GM23248 (cell line): ENCODE measurements at regions not wholly inside any gene's neighbourhood (a gene's known extent, or its start where the extent isn't known, plus 50 kb on each side); places are given as distances from the start of the nearest gene placed in this dataset.
"Not testable (repeated sequence)": the region's sequence is repeated elsewhere in the genome, so short reads cannot be mapped to it uniquely, and the experiment has no call there.

ENCODE experiments used
- DNase-seq: peaks from one replicate; pipeline ENCODE4 v3.0.0-alpha.2; 2015
- H2AFZ ChIP-seq: fragments of 200-600 bp; sonication (generic); 2 replicates; pipeline ENCODE4 v1.6.1; 2016; ENCODE audit warnings: antibody characterized with exemption
- H3F3A ChIP-seq: fragments of 200-600 bp; sonication (generic); 2 replicates; pipeline ENCODE4 v1.6.1; 2016; ENCODE audit warnings: mild to moderate bottlenecking, antibody characterized with exemption, mixed run types; ENCODE audit not compliant: insufficient read depth
- H3K27ac ChIP-seq: fragments of 200-600 bp; sonication (generic); 2 replicates; pipeline ENCODE4 v1.5.1; 2016; ENCODE audit warnings: mild to moderate bottlenecking
- H3K27me3 ChIP-seq: fragments of 200-600 bp; sonication (generic); replicated peaks from 2 replicates; pipeline ENCODE4 v1.6.1; 2016; ENCODE audit warnings: mild to moderate bottlenecking; ENCODE audit not compliant: insufficient read depth
- H3K36me3 ChIP-seq: fragments of 200-600 bp; sonication (generic); 2 replicates; pipeline ENCODE4 v1.6.1; 2016; ENCODE audit warnings: low read depth, mild to moderate bottlenecking
- H3K4me1 ChIP-seq: fragments of 200-600 bp; sonication (generic); 2 replicates; pipeline ENCODE4 v1.6.1; 2016; ENCODE audit warnings: mild to moderate bottlenecking; ENCODE audit not compliant: insufficient read depth
- H3K4me2 ChIP-seq: fragments of 200-600 bp; sonication (generic); one replicate; pipeline ENCODE4 v1.6.1; 2016; ENCODE audit warnings: mild to moderate bottlenecking; ENCODE audit not compliant: unreplicated experiment
- H3K4me3 ChIP-seq: fragments of 200-600 bp; sonication (generic); 2 replicates; pipeline ENCODE4 v1.5.1; 2016; ENCODE audit warnings: mild to moderate bottlenecking
- H3K79me2 ChIP-seq: fragments of 200-600 bp; sonication (generic); 2 replicates; pipeline ENCODE4 v1.6.1; 2016; ENCODE audit warnings: mild to moderate bottlenecking; ENCODE audit not compliant: insufficient read depth
- H3K9ac ChIP-seq: fragments of 200-600 bp; sonication (generic); 2 replicates; pipeline ENCODE4 v1.6.1; 2016; ENCODE audit warnings: mild to moderate bottlenecking
- H3K9me2 ChIP-seq: fragments of 200-600 bp; sonication (generic); 2 replicates; pipeline ENCODE4 v1.6.1; 2016; ENCODE audit warnings: mixed run types, mild to moderate bottlenecking, moderate library complexity; ENCODE audit not compliant: insufficient read depth
- H3K9me3 ChIP-seq: fragments of 200-600 bp; sonication (generic); one replicate; pipeline ENCODE4 v1.6.1; 2017; ENCODE audit warnings: low read depth
- H4K20me1 ChIP-seq: fragments of 200-600 bp; sonication (generic); 2 replicates; pipeline ENCODE4 v1.6.0; 2016; ENCODE audit not compliant: insufficient read depth
- EZH2 ChIP-seq: fragments of 200-600 bp; sonication (generic); IDR thresholded peaks from 2 replicates; pipeline ENCODE4 v1.6.1; 2018; ENCODE audit warnings: antibody characterized with exemption, mild to moderate bottlenecking; ENCODE audit not compliant: insufficient read depth, poor library complexity, severe bottlenecking
- EZH2phosphoT487 ChIP-seq: fragments of 200-600 bp; sonication (generic); IDR thresholded peaks from 2 replicates; pipeline ENCODE4 v1.6.1; 2018; ENCODE audit warnings: antibody characterized with exemption, moderate library complexity, mild to moderate bottlenecking, low read depth; ENCODE audit not compliant: insufficient read depth
- WGBS, 2 experiments: methylation state at CpG; one replicate each; pipeline ENCODE4 v1.1.6; 2015 to 2017; ENCODE audit warnings: low lambda C conversion rate in 2 of 2, low coverage in 1 of 2; ENCODE audit errors: missing lambda C conversion rate in 2 of 2; 5-methylcytosine and 5-hydroxymethylcytosine counted together
- in situ Hi-C: fragments of 300-500 bp; cut with MboI; formaldehyde crosslinking; loops from 2 replicates; pipeline ENCODE4 v1.15.0; 2020

GRCh38 chr13:99686157-99686572, 184.9 kb downstream of the TM9SF2 start:
- WGBS, 2 experiments: 61 to 76% methylated on average over 5 of the region's 5 CpGs
- no peak overlapping the region for H3K27ac ChIP-seq
- no peaks in the 10 kb centered on the region for H3K79me2 ChIP-seq
- no peaks in the 10 kb centered on the region for H3F3A ChIP-seq
- 0 out of 2 replicates have a peak, but pooled peaks cover 6% of the 10 kb centered on the region for H3K4me1 ChIP-seq
- no peaks in the 10 kb centered on the region for H4K20me1 ChIP-seq
- peaks cover 15% of the 10 kb centered on the region; the same call in 1 of the 2 replicates for H3K27me3 ChIP-seq
- DNase-seq: peak; percentile 33
- H3K36me3 ChIP-seq: no peaks in the 10 kb centered on the region
- H3K9me2 ChIP-seq: no peaks in the 10 kb centered on the region
- in situ Hi-C loops: no loop called here
- no peak overlapping the region for H3K9ac ChIP-seq
- H2AFZ ChIP-seq: no peak overlapping the region
- H3K9me3 ChIP-seq: no peaks in the 10 kb centered on the region
- no peak overlapping the region for H3K4me3 ChIP-seq
- TF ChIP-seq EZH2phosphoT487 (no peak), EZH2 (no peak)
- no peak overlapping the region for H3K4me2 ChIP-seq

GRCh38 chr13:99681695-99682094, 180.4 kb downstream of the TM9SF2 start:
- Histone ChIP-seq H2AFZ (no peak overlapping the region), H4K20me1 (no peaks in the 10 kb centered on the region), H3K27ac (no peak overlapping the region), H3K9me3 (no peaks in the 10 kb centered on the region), H3K9ac (no peak overlapping the region), H3K36me3 (no peaks in the 10 kb centered on the region), H3K27me3 (no peaks in the 10 kb centered on the region; the same call in 1 of the 2 replicates), H3K4me1 (no peaks in the 10 kb centered on the region), H3K4me3 (no peak overlapping the region), H3K4me2 (no peak overlapping the region), H3F3A (no peaks in the 10 kb centered on the region; the same call in 1 of the 2 replicates), H3K79me2 (no peaks in the 10 kb centered on the region), H3K9me2 (no peaks in the 10 kb centered on the region)
- in situ Hi-C loops: no loop called here
- 86 to 92% methylated on average over 7 of the region's 7 CpGs for WGBS, 2 experiments
- TF ChIP-seq EZH2 (no peak), EZH2phosphoT487 (no peak)
- no peak for DNase-seq

DNA sequence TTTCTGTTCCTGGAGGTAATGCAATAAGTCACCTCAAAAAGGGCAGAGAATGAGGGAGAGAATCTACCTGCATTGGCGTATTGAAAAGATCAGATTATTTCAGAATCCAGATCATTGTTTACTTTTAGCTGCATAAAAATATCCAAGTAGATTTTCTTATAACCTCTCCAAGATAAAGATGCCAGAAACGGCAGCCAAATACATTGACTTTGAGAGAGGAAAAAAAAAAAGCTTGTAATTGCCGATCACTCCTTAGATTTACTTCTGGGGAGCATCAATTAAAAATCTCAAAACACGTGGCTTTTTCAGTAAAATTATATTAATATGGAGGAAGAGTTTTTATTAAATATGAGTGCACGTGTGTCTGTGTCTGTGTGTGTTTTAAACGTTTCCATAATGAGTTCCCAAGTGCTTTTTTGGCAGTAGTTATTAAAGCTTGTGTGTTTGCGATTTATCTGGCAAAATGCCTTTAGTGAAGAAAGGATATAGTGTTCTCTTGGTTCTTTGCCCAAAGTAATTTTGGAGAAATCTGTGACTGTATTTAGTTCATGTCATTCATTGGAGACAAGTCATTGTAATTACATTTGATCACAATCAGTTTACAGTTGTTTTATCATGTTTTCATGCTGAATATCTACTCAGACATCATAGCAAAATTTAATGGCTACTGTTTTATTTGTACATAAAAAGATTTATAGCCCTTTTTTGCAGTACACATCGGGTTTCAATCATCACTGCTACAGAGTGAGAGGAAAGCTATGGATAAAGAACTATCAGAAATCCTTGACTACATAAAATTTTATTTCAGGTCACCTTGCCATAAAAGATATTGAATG, 176.1 kb downstream of the TM9SF2 start:
- Histone ChIP-seq H2AFZ (no peak overlapping the region), H3K4me1 (no peaks in the 10 kb centered on the region), H4K20me1 (no peaks in the 10 kb centered on the region), H3K36me3 (no peaks in the 10 kb centered on the region), H3K9ac (no peak overlapping the region), H3K79me2 (no peaks in the 10 kb centered on the region), H3F3A (no peaks in the 10 kb centered on the region; the same call in 1 of the 2 replicates), H3K9me3 (no peaks in the 10 kb centered on the region), H3K4me3 (no peak overlapping the region), H3K9me2 (no peaks in the 10 kb centered on the region), H3K4me2 (no peak overlapping the region), H3K27ac (no peak overlapping the region), H3K27me3 (peaks cover 6% of the 10 kb centered on the region; the same call in 1 of the 2 replicates)
- in situ Hi-C loops: no loop called here
- 11 to 13% methylated on average over 8 of the region's 8 CpGs for WGBS, 2 experiments
- no peak for TF ChIP-seq EZH2
- TF ChIP-seq EZH2phosphoT487: no peak
- DNase-seq: no peak

DNA sequence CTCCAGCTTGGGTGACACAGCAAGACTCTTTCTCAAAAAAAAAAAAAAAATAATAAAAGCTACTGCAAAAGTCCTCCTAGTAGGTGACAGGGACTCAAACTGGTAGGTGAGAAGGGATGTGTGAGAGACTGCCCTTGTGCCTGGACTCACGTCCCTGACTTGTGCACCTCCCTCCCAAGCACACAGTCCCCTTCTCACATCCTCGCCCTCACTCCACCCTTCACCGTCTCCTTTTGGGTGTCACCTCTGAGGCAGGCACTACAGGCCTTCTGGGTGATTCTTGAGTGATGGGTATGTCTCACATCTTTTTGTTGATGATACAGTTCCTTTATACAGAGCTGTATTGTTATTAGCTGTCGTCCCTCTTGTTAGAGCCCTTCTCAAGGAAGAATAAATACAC, 170.5 kb downstream of the TM9SF2 start:
- DNase-seq: no peak
- in situ Hi-C loops: no loop called here
- H3K4me3 ChIP-seq: no peak overlapping the region
- no peaks in the 10 kb centered on the region for H3K79me2 ChIP-seq
- H3K27me3 ChIP-seq: peaks cover 10% of the 10 kb centered on the region
- no peak overlapping the region for H2AFZ ChIP-seq
- no peaks in the 10 kb centered on the region for H3K9me2 ChIP-seq
- no peaks in the 10 kb centered on the region for H4K20me1 ChIP-seq
- H3K36me3 ChIP-seq: no peaks in the 10 kb centered on the region
- no peak overlapping the region for H3K27ac ChIP-seq
- no peaks in the 10 kb centered on the region for H3F3A ChIP-seq
- no peak overlapping the region for H3K4me2 ChIP-seq
- 71 to 77% methylated on average over 4 of the region's 4 CpGs for WGBS, 2 experiments
- H3K9ac ChIP-seq: no peak overlapping the region
- TF ChIP-seq EZH2: no peak
- no peak for TF ChIP-seq EZH2phosphoT487
- H3K9me3 ChIP-seq: no peaks in the 10 kb centered on the region
- H3K4me1 ChIP-seq: no peaks in the 10 kb centered on the region

GRCh38 chr13:99669096-99669495, 167.8 kb downstream of the TM9SF2 start:
- H3K79me2 ChIP-seq, H4K20me1 ChIP-seq, H3K9me2 ChIP-seq, H3K4me1 ChIP-seq, H3K27me3 ChIP-seq, H3K4me2 ChIP-seq, DNase-seq, H3K36me3 ChIP-seq, H3K9ac ChIP-seq, H3K27ac ChIP-seq, H2AFZ ChIP-seq, H3F3A ChIP-seq, H3K4me3 ChIP-seq, in situ Hi-C loops, H3K9me3 ChIP-seq: not testable (repeated sequence)
- WGBS, 2 experiments: 69 to 72% methylated on average over 7 to 8 of the region's 8 CpGs
